Esophagus squamous epithelium (tissue), 5 donors: ENCODE measurements at regions not wholly inside any gene's neighbourhood (a gene's known extent, or its start where the extent isn't known, plus 50 kb on each side); places are given as distances from the start of the nearest gene placed in this dataset.

Experiments used
- DNase-seq: peaks from one replicate; lab custom pipeline; 2025; lab: John Stamatoyannopoulos, UW
- H3K27ac ChIP-seq, 4 donors: fragments of 200-600 bp; sonication (generic); one replicate each; pipeline ENCODE4 v1.5.1; 2016 to 2019; ENCODE audit warnings: mild to moderate bottlenecking in 1 of 4
- H3K27me3 ChIP-seq, 4 donors: fragments of 200-600 bp; sonication (generic); 1 replicate in 3 of 4; 2 replicates in 1 of 4; pipeline versions ENCODE4 v1.5.1 to v1.6.0; 2017 to 2021; ENCODE audit warnings: antibody characterized with exemption in 1 of 4
- H3K36me3 ChIP-seq, 3 donors: fragments of 200-600 bp; sonication (generic); one replicate each; pipeline ENCODE4 v1.5.1; 2016 to 2019
- H3K4me1 ChIP-seq, 3 donors: fragments of 200-600 bp; sonication (generic); one replicate each; pipeline ENCODE4 v1.5.1; 2017 to 2019
- H3K4me3 ChIP-seq, 4 donors: fragments of 200-600 bp; sonication (generic); 1 replicate in 3 of 4; 2 replicates in 1 of 4; pipeline ENCODE4 v1.5.1; 2016 to 2019; ENCODE audit warnings: mild to moderate bottlenecking in 2 of 4, moderate library complexity in 1 of 4
- H3K9me3 ChIP-seq, 3 donors: fragments of 200-600 bp; sonication (generic); one replicate each; pipeline ENCODE4 v1.5.1; 2016 to 2019
- CTCF ChIP-seq, 6 experiments: fragments of 450-650 bp in 4 of 6; fragments of 200-600 bp in 2 of 6; sonication (generic) in 2 of 6; IDR thresholded peaks; one replicate each; pipeline ENCODE4 v1.5.1; 2016 to 2019; ENCODE audit warnings: antibody characterized with exemption in 6 of 6, mild to moderate bottlenecking in 4 of 6, moderate library complexity in 4 of 6
- POLR2A ChIP-seq, 4 donors: fragments of 450-650 bp; IDR thresholded peaks; one replicate each; pipeline ENCODE4 v1.6.1; 2017; ENCODE audit warnings: antibody characterized with exemption in 4 of 4, mild to moderate bottlenecking in 4 of 4, moderate library complexity in 3 of 4
- WGBS, 2 donors: methylation state at CpG; one replicate each; pipeline ENCODE4 v1.1.5; 2018; 5-methylcytosine and 5-hydroxymethylcytosine counted together
- intact Hi-C: fragments of 100-400 bp; cut with DNase I; formaldehyde crosslinking; loops from one replicate; pipeline ENCODE4 v1.15.0; 2022
- donor health status: DM: yes; HTN: yes; CAD: no.

DNA sequence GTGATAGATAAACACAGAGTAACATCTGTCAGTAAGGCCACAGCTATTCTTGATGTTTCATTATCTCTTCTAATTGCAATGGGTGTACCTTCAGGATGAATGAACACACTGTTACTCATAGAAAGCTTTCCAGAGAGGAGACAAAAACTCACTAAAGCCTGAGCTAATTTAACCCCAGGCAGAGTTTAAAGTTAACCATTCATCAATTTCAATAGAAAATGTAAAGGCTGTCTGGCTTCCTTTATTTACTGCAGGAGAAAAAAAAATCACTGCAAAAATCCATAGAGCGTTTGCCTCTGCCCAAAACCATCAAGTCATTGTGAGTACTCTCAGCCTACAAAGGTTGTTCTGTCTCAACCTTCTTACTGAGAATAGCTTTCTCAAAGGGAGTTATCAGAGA, 376.9 kb downstream of the PPP4R3C start:
- no peaks in the 10 kb centered on the region for H3K36me3 ChIP-seq
- 13 to 45% methylated on average over 1 of the region's 1 CpG for WGBS, 2 donors
- TF ChIP-seq POLR2A (IDR thresholded peaks at IDR 0.05) (no peak), CTCF (IDR thresholded peaks at IDR 0.05) (no peak)
- intact Hi-C loops, result no loop called here
- no peaks in the 10 kb centered on the region for H3K27me3 ChIP-seq
- H3K27ac ChIP-seq, result no peak overlapping the region
- no peak for DNase-seq
- H3K9me3 ChIP-seq, result no peaks in the 10 kb centered on the region
- H3K4me1 ChIP-seq, result no peaks in the 10 kb centered on the region
- H3K4me3 ChIP-seq, result no peak overlapping the region

DNA sequence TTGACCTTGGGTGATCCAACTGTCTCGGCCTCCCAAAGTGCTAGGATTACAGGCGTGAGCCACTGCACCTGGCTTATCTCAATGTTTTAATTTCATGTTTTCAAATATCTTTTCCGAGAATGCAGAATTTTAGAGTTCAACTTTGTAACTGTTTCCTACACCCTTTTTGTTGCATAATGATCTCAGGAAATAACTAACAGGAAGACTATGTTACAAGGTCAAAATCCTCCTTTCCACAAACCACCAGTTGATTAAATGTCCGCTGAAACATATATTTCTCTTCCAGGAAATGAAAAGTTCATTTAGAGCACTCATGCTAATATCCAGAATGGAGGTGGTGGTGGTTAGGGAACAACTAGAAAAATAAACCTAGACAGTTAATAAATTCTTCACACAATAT, 377.8 kb downstream of the PPP4R3C start:
- no peak overlapping the region for H3K27ac ChIP-seq
- no peak overlapping the region for H3K4me3 ChIP-seq
- H3K4me1 ChIP-seq, result no peaks in the 10 kb centered on the region
- no peak for DNase-seq
- WGBS, 2 donors, result 65 to 68% methylated on average over 4 of the region's 4 CpGs
- TF ChIP-seq POLR2A (IDR thresholded peaks at IDR 0.05) (no peak), CTCF (IDR thresholded peaks at IDR 0.05) (no peak)
- H3K36me3 ChIP-seq, result no peaks in the 10 kb centered on the region
- no peaks in the 10 kb centered on the region for H3K9me3 ChIP-seq
- intact Hi-C loops, result no loop called here
- H3K27me3 ChIP-seq, result no peaks in the 10 kb centered on the region

DNA sequence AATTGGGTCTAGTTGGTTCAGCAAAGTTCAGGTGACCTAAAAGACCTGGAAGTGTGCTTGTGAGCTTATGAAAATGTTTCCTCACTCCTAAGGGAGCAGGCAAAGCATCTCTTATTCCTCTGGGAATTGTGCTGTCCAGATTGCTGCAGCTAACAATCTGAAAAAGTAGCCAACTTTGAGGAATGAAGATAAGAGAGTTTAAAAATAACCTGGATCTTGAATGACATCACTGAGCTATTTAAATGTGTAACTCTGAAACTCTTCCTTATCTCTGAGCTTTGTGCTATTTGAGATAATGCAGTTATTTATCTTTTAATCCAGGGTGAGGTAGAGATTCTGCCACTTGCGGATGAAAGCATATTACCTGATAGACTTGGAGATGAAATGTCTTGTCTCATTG, 384.8 kb downstream of the PPP4R3C start:
- Histone ChIP-seq H3K36me3 (no peaks in the 10 kb centered on the region), H3K27ac (no peak overlapping the region), H3K27me3 (no peaks in the 10 kb centered on the region), H3K9me3 (peaks cover 0 to 12% (median 0%) of the 10 kb centered on the region in 3 donors), H3K4me3 (no peak overlapping the region), H3K4me1 (no peaks in the 10 kb centered on the region)
- intact Hi-C loops, result no loop called here
- no peak for DNase-seq
- WGBS, 2 donors, result 79 to 91% methylated on average over 1 of the region's 1 CpG
- no peak for TF ChIP-seq POLR2A (IDR thresholded peaks at IDR 0.05)
- TF ChIP-seq CTCF (IDR thresholded peaks at IDR 0.05), result no peak

DNA sequence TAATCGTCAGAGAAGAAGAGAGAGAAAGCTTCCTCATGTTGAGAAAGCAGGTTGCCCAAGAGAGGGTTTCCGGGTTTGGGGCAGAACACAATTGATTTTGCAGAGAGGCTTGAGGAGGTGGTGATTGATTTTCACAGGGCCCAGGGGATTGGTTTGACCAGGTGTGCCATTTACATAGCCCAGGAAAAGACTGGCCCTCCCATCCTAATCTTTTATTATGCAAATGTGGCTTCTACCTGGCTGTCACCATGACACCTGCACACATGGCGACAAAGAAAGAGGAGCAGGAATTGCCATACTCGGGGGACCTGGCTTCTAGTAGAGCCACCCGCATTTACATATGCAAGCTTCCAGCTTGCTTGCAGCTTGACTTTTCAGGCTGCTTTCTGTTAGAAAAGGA, 405.3 kb downstream of the PPP4R3C start:
- Histone ChIP-seq H3K4me3 (no peak overlapping the region), H3K4me1 (no peaks in the 10 kb centered on the region), H3K27ac (no peak overlapping the region), H3K27me3 (no peaks in the 10 kb centered on the region), H3K9me3 (no peaks in the 10 kb centered on the region), H3K36me3 (no peaks in the 10 kb centered on the region)
- intact Hi-C loops, result no loop called here
- 71 to 79% methylated on average over 4 to 5 of the region's 5 CpGs for WGBS, 2 donors
- DNase-seq, result no peak
- TF ChIP-seq POLR2A (IDR thresholded peaks at IDR 0.05) (no peak), CTCF (IDR thresholded peaks at IDR 0.05) (no peak)

GRCh38 chrX:27039332-27039731, 423.8 kb downstream of the PPP4R3C start:
- WGBS, 2 donors, result 20 to 38% methylated on average over 1 of the region's 1 CpG
- no peak for TF ChIP-seq CTCF (IDR thresholded peaks at IDR 0.05)
- TF ChIP-seq POLR2A (IDR thresholded peaks at IDR 0.05), result no peak

More at GRCh38 chrX:27039332-27039731, 423.8 kb downstream of the PPP4R3C start:
- intact Hi-C loops, result no loop called here
- H3K36me3 ChIP-seq, result no peaks in the 10 kb centered on the region
- H3K9me3 ChIP-seq, result no peaks in the 10 kb centered on the region
- H3K4me3 ChIP-seq, result no peak overlapping the region
- H3K4me1 ChIP-seq, result no peaks in the 10 kb centered on the region
- no peaks in the 10 kb centered on the region for H3K27me3 ChIP-seq
- H3K27ac ChIP-seq, result no peak overlapping the region
- no peak for DNase-seq
